GM06990 (cell line): ENCODE measurements at regions not wholly inside any gene's neighbourhood (a gene's known extent, or its start where the extent isn't known, plus 50 kb on each side); places are given as distances from the start of the nearest gene placed in this dataset.

Source experiments
- DNase-seq: peaks from one replicate; pipeline ENCODE4 v3.0.0-alpha.2; 2011; ENCODE audit not compliant: insufficient read length; ENCODE audit errors: extremely low read depth
- H3K27me3 ChIP-seq: replicated peaks from 2 replicates; pipeline ENCODE4 v1.6.0; 2011; ENCODE audit warnings: low read length; ENCODE audit not compliant: control insufficient read depth, insufficient read depth
- H3K36me3 ChIP-seq: 2 replicates; pipeline ENCODE4 v1.5.1; 2011; ENCODE audit warnings: low read length; ENCODE audit not compliant: control insufficient read depth, insufficient read depth
- H3K4me3 ChIP-seq: replicated peaks from 2 replicates; pipeline ENCODE4 v1.5.1; 2011; ENCODE audit warnings: low read depth, mild to moderate bottlenecking, control low read depth, low read length
- TF ChIP-seq, protein P1 (sequence below): IDR thresholded peaks from 2 replicates; pipeline ENCODE4 v1.5.1; 2011; ENCODE audit warnings: low read length, control low read depth, mild to moderate bottlenecking, inconsistent platforms; ENCODE audit not compliant: insufficient read depth, poor library complexity, severe bottlenecking

DNA sequence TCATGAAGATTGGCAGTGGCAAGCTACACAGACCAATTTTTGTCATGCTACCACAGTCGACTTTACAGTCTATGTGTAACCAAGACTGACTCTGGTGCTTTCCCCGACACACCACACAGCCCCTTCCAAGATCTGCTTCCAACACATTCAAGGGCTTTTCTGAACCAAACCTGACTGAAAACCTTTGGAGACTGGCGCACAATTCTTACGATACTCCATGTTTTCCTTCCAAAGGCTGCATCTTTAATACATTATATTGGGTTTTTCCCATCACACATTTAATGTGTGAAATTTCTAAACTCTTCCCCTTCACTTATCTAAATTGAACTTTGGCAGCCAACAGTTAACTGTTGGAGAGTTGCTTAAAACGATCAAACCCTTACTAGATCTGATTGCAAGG is 127.7 kb upstream of the SOX5 start:
- TF ChIP-seq, protein P1, sequence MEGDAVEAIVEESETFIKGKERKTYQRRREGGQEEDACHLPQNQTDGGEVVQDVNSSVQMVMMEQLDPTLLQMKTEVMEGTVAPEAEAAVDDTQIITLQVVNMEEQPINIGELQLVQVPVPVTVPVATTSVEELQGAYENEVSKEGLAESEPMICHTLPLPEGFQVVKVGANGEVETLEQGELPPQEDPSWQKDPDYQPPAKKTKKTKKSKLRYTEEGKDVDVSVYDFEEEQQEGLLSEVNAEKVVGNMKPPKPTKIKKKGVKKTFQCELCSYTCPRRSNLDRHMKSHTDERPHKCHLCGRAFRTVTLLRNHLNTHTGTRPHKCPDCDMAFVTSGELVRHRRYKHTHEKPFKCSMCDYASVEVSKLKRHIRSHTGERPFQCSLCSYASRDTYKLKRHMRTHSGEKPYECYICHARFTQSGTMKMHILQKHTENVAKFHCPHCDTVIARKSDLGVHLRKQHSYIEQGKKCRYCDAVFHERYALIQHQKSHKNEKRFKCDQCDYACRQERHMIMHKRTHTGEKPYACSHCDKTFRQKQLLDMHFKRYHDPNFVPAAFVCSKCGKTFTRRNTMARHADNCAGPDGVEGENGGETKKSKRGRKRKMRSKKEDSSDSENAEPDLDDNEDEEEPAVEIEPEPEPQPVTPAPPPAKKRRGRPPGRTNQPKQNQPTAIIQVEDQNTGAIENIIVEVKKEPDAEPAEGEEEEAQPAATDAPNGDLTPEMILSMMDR: no peak
- Histone ChIP-seq H3K4me3 (no peak overlapping the region), H3K36me3 (no peaks in the 10 kb centered on the region), H3K27me3 (no peaks in the 10 kb centered on the region)
- DNase-seq: no peak

- TF ChIP-seq, protein P1: no peak
- H3K36me3 ChIP-seq: no peaks in the 10 kb centered on the region
- no peak for DNase-seq
- H3K27me3 ChIP-seq: no peaks in the 10 kb centered on the region
- no peak overlapping the region for H3K4me3 ChIP-seq
Observed at GRCh38 chr12:24075650-24076049, 126.2 kb upstream of the SOX5 start.

DNA sequence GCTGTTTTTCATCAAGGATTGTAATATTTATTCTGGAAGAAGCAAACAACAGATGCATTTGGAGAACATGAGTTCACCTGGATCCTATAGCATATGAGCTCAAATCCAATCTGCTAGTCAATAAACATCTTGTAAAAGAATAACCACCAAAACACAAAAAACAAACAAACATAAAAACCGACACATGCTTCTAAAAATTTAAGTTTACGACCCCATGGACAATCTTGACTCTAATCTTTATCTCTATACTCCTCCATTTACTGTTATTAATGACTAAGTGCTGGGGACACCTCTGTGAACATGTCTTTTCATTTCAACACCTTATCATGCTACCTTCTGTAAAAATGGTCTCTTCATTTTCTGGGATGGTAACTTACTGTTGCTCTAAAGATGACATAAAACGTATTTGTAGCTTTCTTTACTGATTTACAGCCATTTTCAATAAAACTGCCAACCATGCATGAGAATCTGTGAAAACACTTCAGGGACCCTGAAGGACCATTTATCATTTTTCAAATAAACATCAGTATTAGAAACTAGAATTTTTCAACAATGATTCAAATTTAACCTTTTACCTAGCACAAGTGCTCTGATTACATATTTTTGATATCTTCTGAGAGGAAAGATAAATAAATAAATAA is 123.8 kb upstream of the SOX5 start:
- no peaks in the 10 kb centered on the region for H3K36me3 ChIP-seq
- H3K4me3 ChIP-seq: no peak overlapping the region
- TF ChIP-seq, protein P1: no peak
- no peaks in the 10 kb centered on the region for H3K27me3 ChIP-seq
- no peak for DNase-seq

DNA sequence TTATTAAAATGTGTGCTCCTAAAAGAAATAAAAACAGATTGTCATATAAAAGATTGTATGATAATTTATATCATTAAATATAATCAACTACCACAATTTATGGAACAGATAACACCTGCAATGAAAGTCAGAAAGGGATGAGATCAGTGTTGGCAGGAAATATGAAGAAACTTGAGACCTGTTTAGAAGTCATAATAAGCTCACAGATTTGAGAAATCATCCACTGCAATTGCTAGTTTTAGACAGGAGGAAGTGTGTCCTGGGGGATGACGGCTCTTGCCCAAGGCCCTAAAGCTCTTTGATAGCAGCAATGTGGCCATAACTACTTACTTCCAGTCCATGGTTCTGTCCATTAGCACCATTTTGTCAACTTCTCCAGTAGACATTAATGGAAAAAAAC is 122.8 kb upstream of the SOX5 start:
- Histone ChIP-seq H3K27me3 (no peaks in the 10 kb centered on the region), H3K36me3 (no peaks in the 10 kb centered on the region), H3K4me3 (no peak overlapping the region)
- TF ChIP-seq, protein P1: no peak
- no peak for DNase-seq

DNA sequence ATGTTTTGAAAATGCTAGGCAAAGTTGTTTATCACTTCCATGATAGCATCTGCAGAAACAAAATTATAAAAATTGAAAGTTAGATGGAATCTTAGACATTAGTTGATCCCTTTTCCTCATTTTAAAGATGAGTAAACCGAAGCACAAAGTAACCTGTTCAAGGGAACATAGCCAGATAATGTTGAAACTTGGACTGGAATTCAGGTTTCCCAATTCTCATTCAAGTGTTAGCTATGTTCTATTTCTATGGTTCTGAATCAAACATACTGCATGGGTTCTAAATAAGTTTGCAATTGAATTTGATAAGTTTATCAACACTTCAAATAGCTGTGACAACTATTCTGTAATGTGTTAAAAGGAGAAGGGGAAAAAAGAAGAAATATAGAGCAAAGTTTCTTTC is 122.4 kb upstream of the SOX5 start:
- TF ChIP-seq, protein P1: no peak
- no peak overlapping the region for H3K4me3 ChIP-seq
- no peak for DNase-seq
- no peaks in the 10 kb centered on the region for H3K27me3 ChIP-seq
- no peaks in the 10 kb centered on the region for H3K36me3 ChIP-seq
